Neuronal stem cell (in vitro differentiated cells): ENCODE measurements at regions not wholly inside any gene's neighbourhood (a gene's known extent, or its start where the extent isn't known, plus 50 kb on each side); places are given as distances from the start of the nearest gene placed in this dataset.
"Not testable (repeated sequence)": the region's sequence is repeated elsewhere in the genome, so short reads cannot be mapped to it uniquely, and the experiment has no call there.

ENCODE experiments used
- DNase-seq: peaks from one replicate; pipeline ENCODE4 v3.0.0-alpha.2; 2013; ENCODE audit warnings: low spot score
- H2AFZ ChIP-seq: one replicate; pipeline ENCODE4 v1.6.1; 2013; ENCODE audit warnings: mild to moderate bottlenecking, low read length, inconsistent platforms
- H2AK5ac ChIP-seq: 2 replicates; pipeline ENCODE4 v1.6.1; 2013; ENCODE audit warnings: low read depth, mild to moderate bottlenecking, inconsistent platforms, low read length, moderate library complexity, mixed read lengths
- H2BK120ac ChIP-seq: 2 replicates; pipeline ENCODE4 v1.6.1; 2013; ENCODE audit warnings: low read depth, mild to moderate bottlenecking, inconsistent platforms, low read length, moderate library complexity, mixed read lengths
- H2BK12ac ChIP-seq: one replicate; pipeline ENCODE4 v1.6.1; 2013; ENCODE audit warnings: low read length, inconsistent platforms
- H2BK15ac ChIP-seq: 2 replicates; pipeline ENCODE4 v1.6.1; 2013; ENCODE audit warnings: mild to moderate bottlenecking, low read length, inconsistent platforms, mixed read lengths
- H2BK5ac ChIP-seq: one replicate; pipeline ENCODE4 v1.6.1; 2013; ENCODE audit warnings: inconsistent platforms, mild to moderate bottlenecking, low read length, moderate library complexity
- H3K14ac ChIP-seq: one replicate; pipeline ENCODE4 v1.6.1; 2013; ENCODE audit warnings: low read length, inconsistent platforms
- H3K18ac ChIP-seq: 2 replicates; pipeline ENCODE4 v1.6.1; 2013; ENCODE audit warnings: low read length, inconsistent platforms
- H3K23ac ChIP-seq: 2 replicates; pipeline ENCODE4 v1.6.1; 2013; ENCODE audit warnings: low read depth, mild to moderate bottlenecking, mixed read lengths, low read length, inconsistent platforms; ENCODE audit not compliant: poor library complexity
- H3K27ac ChIP-seq: replicated peaks from 3 replicates; pipeline ENCODE4 v1.5.1; 2013; ENCODE audit warnings: low read length, inconsistent platforms
- H3K27me3 ChIP-seq, 3 experiments: 2 replicates each; pipeline ENCODE4 v1.6.1; 2013; ENCODE audit warnings: low read length in 3 of 3, mild to moderate bottlenecking in 2 of 3, inconsistent platforms in 1 of 3, low read depth in 1 of 3, mixed read lengths in 1 of 3, moderate library complexity in 1 of 3; ENCODE audit not compliant: control insufficient read depth in 3 of 3, insufficient read depth in 3 of 3
- H3K36me3 ChIP-seq, 2 donors: replicated peaks in 1 of 2; 2 replicates each; pipeline ENCODE4 v1.6.1; 2013; ENCODE audit warnings: low read length in 2 of 2; ENCODE audit not compliant: control insufficient read depth in 2 of 2, insufficient read depth in 2 of 2
- H3K4ac ChIP-seq: 2 replicates; pipeline ENCODE4 v1.6.1; 2013; ENCODE audit warnings: inconsistent platforms, mild to moderate bottlenecking, low read length, moderate library complexity
- H3K4me1 ChIP-seq, 2 donors: 1 replicate in 1 of 2; 2 replicates in 1 of 2; pipeline ENCODE4 v1.6.1; 2013; ENCODE audit warnings: low read length in 2 of 2, low read depth in 1 of 2; ENCODE audit not compliant: control insufficient read depth in 2 of 2, insufficient read depth in 1 of 2
- H3K4me2 ChIP-seq: one replicate; pipeline ENCODE4 v1.6.1; 2013; ENCODE audit warnings: mild to moderate bottlenecking, low read length, inconsistent platforms; ENCODE audit not compliant: insufficient read depth, poor library complexity, severe bottlenecking
- H3K4me3 ChIP-seq, 2 donors: 2 replicates each; pipeline ENCODE4 v1.5.1; 2013; ENCODE audit warnings: low read length in 2 of 2, mild to moderate bottlenecking in 2 of 2, inconsistent platforms in 1 of 2, moderate library complexity in 1 of 2
- H3K79me1 ChIP-seq: one replicate; pipeline ENCODE4 v1.6.1; 2013; ENCODE audit warnings: low read depth, mild to moderate bottlenecking, inconsistent platforms, low read length, moderate library complexity
- H3K9ac ChIP-seq: one replicate; pipeline ENCODE4 v1.6.1; 2013; ENCODE audit warnings: mild to moderate bottlenecking, low read depth, low read length, inconsistent platforms; ENCODE audit not compliant: poor library complexity
- H3K9me3 ChIP-seq, 2 donors: replicated peaks in 1 of 2; 2 replicates each; pipeline versions ENCODE3 to v1.6.1; 2013; ENCODE audit warnings: low read length in 2 of 2, mild to moderate bottlenecking in 2 of 2, inconsistent platforms in 1 of 2, low read depth in 1 of 2, mixed read lengths in 1 of 2, moderate library complexity in 1 of 2; ENCODE audit not compliant: control insufficient read depth in 2 of 2, insufficient read depth in 1 of 2
- H4K8ac ChIP-seq: one replicate; pipeline ENCODE4 v1.6.1; 2013; ENCODE audit warnings: low read depth, mild to moderate bottlenecking, inconsistent platforms, low read length, moderate library complexity
- H4K91ac ChIP-seq: one replicate; pipeline ENCODE4 v1.6.1; 2013; ENCODE audit warnings: low read length, low read depth, mild to moderate bottlenecking, inconsistent platforms; ENCODE audit not compliant: poor library complexity
- WGBS, 2 donors: extraction: QIAGEN DNeasy Blood & Tissue Kit; methylation state at CpG; one replicate each; pipeline ENCODE4 v1.1.7; 2013; ENCODE audit warnings: missing lambda C conversion rate in 2 of 2, mixed read lengths in 1 of 2; ENCODE audit not compliant: insufficient read length in 2 of 2, insufficient replicate concordance in 1 of 2; ENCODE audit errors: extremely low coverage in 2 of 2; 5-methylcytosine and 5-hydroxymethylcytosine counted together

- H3K27ac ChIP-seq: no peak overlapping the region
- H3K9me3 ChIP-seq: no peaks in the 10 kb centered on the region
- H3K4me2 ChIP-seq: no peak overlapping the region
- H3K36me3 ChIP-seq: no peaks in the 10 kb centered on the region
- no peaks in the 10 kb centered on the region for H3K79me1 ChIP-seq
- no peak overlapping the region for H4K91ac ChIP-seq
- no peak overlapping the region for H2BK15ac ChIP-seq
- no CpG with 5 or more reads among the region's 4 CpGs for WGBS, 2 donors
- no peak overlapping the region for H3K4me3 ChIP-seq
- H3K4me1 ChIP-seq: no peaks in the 10 kb centered on the region
- no peak for DNase-seq
- no peak overlapping the region for H4K8ac ChIP-seq
- no peak overlapping the region for H3K23ac ChIP-seq
- H2BK120ac ChIP-seq: no peak overlapping the region
- H2AK5ac ChIP-seq: no peak overlapping the region
- H3K4ac ChIP-seq: no peak overlapping the region
- no peak overlapping the region for H3K14ac ChIP-seq
- H3K27me3 ChIP-seq: no peaks in the 10 kb centered on the region
- no peak overlapping the region for H2BK12ac ChIP-seq
- no peak overlapping the region for H2AFZ ChIP-seq
- no peak overlapping the region for H3K9ac ChIP-seq
- H2BK5ac ChIP-seq: no peak overlapping the region
- no peak overlapping the region for H3K18ac ChIP-seq
Observed at GRCh38 chr4:20015636-20016224, 236.0 kb upstream of the SLIT2 start.

GRCh38 chr4:20003836-20004558 lies 247.7 kb upstream of the SLIT2 start:
- not testable (repeated sequence) for H2BK12ac ChIP-seq, H3K79me1 ChIP-seq, H2BK120ac ChIP-seq, DNase-seq, H3K27ac ChIP-seq, H3K4ac ChIP-seq, H3K36me3 ChIP-seq, H2AK5ac ChIP-seq, H4K91ac ChIP-seq, H3K4me2 ChIP-seq, H3K4me1 ChIP-seq, H3K9ac ChIP-seq, H3K27me3 ChIP-seq, H2BK5ac ChIP-seq, H3K9me3 ChIP-seq, H4K8ac ChIP-seq, H3K23ac ChIP-seq, H3K18ac ChIP-seq, H2AFZ ChIP-seq, H2BK15ac ChIP-seq, H3K4me3 ChIP-seq
- peak overlapping the region; percentile 56 for H3K14ac ChIP-seq
- no CpG with 5 or more reads among the region's 52 CpGs for WGBS, 2 donors

GRCh38 chr4:19999775-20000414 lies 251.8 kb upstream of the SLIT2 start:
- Histone ChIP-seq H2AFZ (no peak overlapping the region), H3K9ac (no peak overlapping the region), H2AK5ac (no peak overlapping the region), H3K23ac (no peak overlapping the region), H2BK12ac (no peak overlapping the region), H4K91ac (no peak overlapping the region), H3K36me3 (no peaks in the 10 kb centered on the region), H3K79me1 (no peaks in the 10 kb centered on the region), H3K14ac (no peak overlapping the region), H3K27ac (no peak overlapping the region), H2BK15ac (no peak overlapping the region), H3K4ac (no peak overlapping the region), H3K9me3 (no peaks in the 10 kb centered on the region), H3K27me3 (no peaks in the 10 kb centered on the region), H3K4me2 (no peak overlapping the region), H3K4me1 (no peaks in the 10 kb centered on the region), H2BK120ac (no peak overlapping the region), H3K4me3 (no peak overlapping the region), H3K18ac (no peak overlapping the region), H2BK5ac (no peak overlapping the region), H4K8ac (no peak overlapping the region)
- no CpG with 5 or more reads among the region's 4 CpGs for whole genome bisulfite sequencing, 2 donors
- no peak for DNase-seq

GRCh38 chr4:19999276-19999675 lies 252.4 kb upstream of the SLIT2 start:
- no peak overlapping the region for H2BK12ac ChIP-seq
- no CpG with 5 or more reads among the region's 1 CpG for WGBS, 2 donors
- H2BK5ac ChIP-seq: no peak overlapping the region
- H3K36me3 ChIP-seq: no peaks in the 10 kb centered on the region
- no peaks in the 10 kb centered on the region for H3K79me1 ChIP-seq
- no peak overlapping the region for H3K4me3 ChIP-seq
- H2BK15ac ChIP-seq: no peak overlapping the region
- no peak overlapping the region for H2BK120ac ChIP-seq
- H2AFZ ChIP-seq: no peak overlapping the region
- no peaks in the 10 kb centered on the region for H3K9me3 ChIP-seq
- H4K91ac ChIP-seq: no peak overlapping the region
- no peak for DNase-seq
- no peak overlapping the region for H3K4me2 ChIP-seq
- H3K14ac ChIP-seq: no peak overlapping the region
- H2AK5ac ChIP-seq: no peak overlapping the region
- H4K8ac ChIP-seq: no peak overlapping the region
- H3K18ac ChIP-seq: no peak overlapping the region
- no peak overlapping the region for H3K23ac ChIP-seq
- no peaks in the 10 kb centered on the region for H3K27me3 ChIP-seq
- no peaks in the 10 kb centered on the region for H3K4me1 ChIP-seq
- no peak overlapping the region for H3K4ac ChIP-seq
- no peak overlapping the region for H3K9ac ChIP-seq
- no peak overlapping the region for H3K27ac ChIP-seq
